H1 (cell line): ENCODE measurements at regions not wholly inside any gene's neighbourhood (a gene's known extent, or its start where the extent isn't known, plus 50 kb on each side); places are given as distances from the start of the nearest gene placed in this dataset.

Experiments
- CTCF ChIA-PET: fragments of 300-600 bp; sonication (Branson Sonifier 250); formaldehyde crosslinking; loops from one replicate; lab custom pipeline; 2021; ENCODE audit not compliant: partially characterized antibody; lab: Charles Lee
- POLR2A ChIA-PET: fragments of 300-600 bp; sonication (Branson Sonifier 250); formaldehyde crosslinking; loops from one replicate; lab custom pipeline; 2021; ENCODE audit warnings: inconsistent platforms; ENCODE audit not compliant: partially characterized antibody; lab: Charles Lee
- DNase-seq, 2 experiments: peaks; one replicate each; pipeline versions ENCODE4 v3.0.0 to v3.0.0-alpha.2; 2010 to 2022; ENCODE audit warnings: low spot score in 2 of 2, low read depth in 1 of 2, mixed read lengths in 1 of 2
- FAIRE-seq: peaks from 2 replicates; lab custom pipeline; 2011; peaks lifted over from hg19 to GRCh38; lab: Jason Lieb, UNC
- H2AFZ ChIP-seq: 2 replicates; pipeline ENCODE4 v1.8.1; 2012; ENCODE audit warnings: low read length, inconsistent platforms
- H2AK5ac ChIP-seq: 2 replicates; pipeline ENCODE4 v1.6.1; 2013; ENCODE audit warnings: low read depth, low read length
- H2BK120ac ChIP-seq: replicated peaks from 2 replicates; pipeline ENCODE3; 2013; ENCODE audit warnings: low read depth, low read length, inconsistent platforms
- H2BK12ac ChIP-seq: 2 replicates; pipeline ENCODE4 v1.6.1; 2013; ENCODE audit warnings: low read depth, low read length
- H2BK15ac ChIP-seq: 2 replicates; pipeline ENCODE4 v1.6.1; 2013; ENCODE audit warnings: low read length
- H2BK20ac ChIP-seq: 2 replicates; pipeline ENCODE4 v1.6.1; 2013; ENCODE audit warnings: low read length
- H2BK5ac ChIP-seq: 2 replicates; pipeline ENCODE4 v1.6.1; 2013; ENCODE audit warnings: low read depth, low read length
- H3K14ac ChIP-seq: 2 replicates; pipeline ENCODE4 v1.6.1; 2013; ENCODE audit warnings: inconsistent platforms; ENCODE audit not compliant: insufficient read length
- H3K18ac ChIP-seq: 2 replicates; pipeline ENCODE4 v1.6.1; 2013; ENCODE audit warnings: low read length; ENCODE audit errors: extremely low read depth
- H3K23ac ChIP-seq: 2 replicates; pipeline ENCODE4 v1.6.1; 2013; ENCODE audit warnings: inconsistent platforms; ENCODE audit not compliant: insufficient read length
- H3K23me2 ChIP-seq: 2 replicates; pipeline ENCODE4 v1.6.1; 2013; ENCODE audit warnings: low read depth, low read length
- H3K27ac ChIP-seq: 2 replicates; pipeline ENCODE4 v1.6.1; 2011; ENCODE audit warnings: low read depth, low read length, inconsistent platforms
- H3K27me3 ChIP-seq, 4 experiments: replicated peaks in 1 of 4; 1 replicate in 1 of 4; 2 replicates in 3 of 4; pipeline versions ENCODE4 v1.6.1 to v1.8.1; 2011 to 2013; ENCODE audit warnings: low read length in 3 of 4, mild to moderate bottlenecking in 3 of 4, inconsistent platforms in 2 of 4, mixed read lengths in 2 of 4, moderate library complexity in 1 of 4; ENCODE audit not compliant: control insufficient read depth in 3 of 4, insufficient read depth in 3 of 4; ENCODE audit errors: extremely low read depth in 1 of 4
- H3K36me3 ChIP-seq, 4 experiments: 2 replicates each; pipeline versions ENCODE4 v1.6.1 to v1.8.1; 2011 to 2013; ENCODE audit warnings: mild to moderate bottlenecking in 4 of 4, low read length in 3 of 4, moderate library complexity in 2 of 4, control low read depth in 1 of 4, inconsistent platforms in 1 of 4; ENCODE audit not compliant: insufficient read depth in 4 of 4, control insufficient read depth in 2 of 4
- H3K4ac ChIP-seq: replicated peaks from 2 replicates; pipeline ENCODE3; 2013; ENCODE audit warnings: low read length, low read depth, mixed read lengths, inconsistent platforms; ENCODE audit not compliant: insufficient read length
- H3K4me1 ChIP-seq, 4 experiments: replicated peaks in 1 of 4; 1 replicate in 1 of 4; 2 replicates in 3 of 4; pipeline versions ENCODE4 v1.6.1 to v1.8.1; 2011 to 2013; ENCODE audit warnings: low read length in 3 of 4, inconsistent platforms in 2 of 4, mixed read lengths in 1 of 4; ENCODE audit not compliant: insufficient read depth in 4 of 4, control insufficient read depth in 3 of 4
- H3K4me2 ChIP-seq, 2 experiments: 2 replicates each; pipeline versions ENCODE4 v1.6.1 to v1.8.1; 2011 to 2013; ENCODE audit warnings: low read depth in 2 of 2, low read length in 2 of 2, control low read depth in 1 of 2, inconsistent platforms in 1 of 2, mild to moderate bottlenecking in 1 of 2; ENCODE audit not compliant: insufficient read depth in 1 of 2
- H3K4me3 ChIP-seq, 4 experiments: fragments of 200-600, 300-600 bp in 1 of 4; sonication (generic), shearing (Covaris generic), sonication (Bioruptor Twin) in 1 of 4; 2 replicates each; pipeline versions ENCODE4 v1.5.1 to v1.8.1; 2011 to 2016; ENCODE audit warnings: low read length in 4 of 4, low read depth in 3 of 4, control low read depth in 2 of 4, inconsistent platforms in 2 of 4, mild to moderate bottlenecking in 2 of 4, mixed read lengths in 1 of 4, moderate library complexity in 1 of 4; ENCODE audit not compliant: insufficient read depth in 2 of 4; ENCODE audit errors: extremely low read depth in 1 of 4
- H3K56ac ChIP-seq: replicated peaks from 2 replicates; pipeline ENCODE3; 2013; ENCODE audit warnings: low read depth, mild to moderate bottlenecking, mixed read lengths, low read length, inconsistent platforms; ENCODE audit not compliant: insufficient read length
- H3K79me1 ChIP-seq: 2 replicates; pipeline ENCODE4 v1.6.1; 2013; ENCODE audit warnings: low read depth, low read length, control low read depth
- H3K79me2 ChIP-seq, 2 experiments: 2 replicates each; pipeline versions ENCODE4 v1.6.1 to v1.8.1; 2012 to 2013; ENCODE audit warnings: low read length in 2 of 2, mild to moderate bottlenecking in 2 of 2, inconsistent platforms in 1 of 2; ENCODE audit not compliant: insufficient read depth in 2 of 2, control insufficient read depth in 1 of 2
- H3K9ac ChIP-seq, 4 experiments: replicated peaks in 1 of 4; 1 replicate in 1 of 4; 2 replicates in 3 of 4; pipeline versions ENCODE4 v1.6.1 to v1.8.1; 2011 to 2013; ENCODE audit warnings: low read depth in 3 of 4, low read length in 3 of 4, control low read depth in 2 of 4, mild to moderate bottlenecking in 2 of 4, moderate library complexity in 2 of 4, inconsistent platforms in 1 of 4; ENCODE audit errors: extremely low read depth in 1 of 4
- H3K9me3 ChIP-seq, 2 experiments: 2 replicates each; pipeline versions ENCODE4 v1.6.1 to v1.8.1; 2012 to 2013; ENCODE audit warnings: mild to moderate bottlenecking in 2 of 2, moderate library complexity in 2 of 2, control low read depth in 1 of 2, inconsistent platforms in 1 of 2, low read depth in 1 of 2, low read length in 1 of 2, mixed read lengths in 1 of 2; ENCODE audit not compliant: insufficient read depth in 2 of 2
- H4K20me1 ChIP-seq, 2 experiments: replicated peaks in 1 of 2; 2 replicates each; pipeline versions ENCODE3 to v1.8.1; 2011 to 2013; ENCODE audit warnings: inconsistent platforms in 2 of 2, low read length in 2 of 2, mild to moderate bottlenecking in 1 of 2; ENCODE audit not compliant: insufficient read depth in 2 of 2, control insufficient read depth in 1 of 2
- H4K5ac ChIP-seq: 2 replicates; pipeline ENCODE4 v1.6.1; 2013; ENCODE audit warnings: low read length, low read depth, mixed read lengths, inconsistent platforms; ENCODE audit not compliant: insufficient read length
- H4K8ac ChIP-seq: 2 replicates; pipeline ENCODE4 v1.8.0; 2013; ENCODE audit warnings: mild to moderate bottlenecking, moderate library complexity, low read length, inconsistent platforms; ENCODE audit not compliant: insufficient read depth; ENCODE audit errors: extremely low read depth
- H4K91ac ChIP-seq: replicated peaks from 2 replicates; pipeline ENCODE3; 2013; ENCODE audit warnings: low read length, mixed read lengths, inconsistent platforms; ENCODE audit not compliant: insufficient read length
- CEBPB ChIP-seq: IDR thresholded peaks from 2 replicates; pipeline ENCODE4 v1.6.1; 2012; ENCODE audit warnings: low read depth, low read length
- CHD1 ChIP-seq: IDR thresholded peaks from 2 replicates; pipeline ENCODE4 v1.6.1; 2012; ENCODE audit warnings: low read depth, low read length, improper control_type of control experiment
- EP300 ChIP-seq, 2 experiments: IDR thresholded peaks; 1 replicate in 1 of 2; 2 replicates in 1 of 2; pipeline ENCODE4 v1.6.1; 2011 to 2012; ENCODE audit warnings: low read depth in 2 of 2, low read length in 2 of 2, mild to moderate bottlenecking in 2 of 2, borderline replicate concordance in 1 of 2, inconsistent platforms in 1 of 2, moderate library complexity in 1 of 2
- HDAC2 ChIP-seq, 2 experiments: fragments of 300-600 bp in 1 of 2; sonication (generic) in 1 of 2; IDR thresholded peaks; 2 replicates each; pipeline ENCODE4 v1.6.1; 2011 to 2012; ENCODE audit warnings: low read depth in 2 of 2, low read length in 2 of 2, mild to moderate bottlenecking in 2 of 2, moderate library complexity in 2 of 2, borderline replicate concordance in 1 of 2, inconsistent platforms in 1 of 2
- HDAC6 ChIP-seq: IDR thresholded peaks from one replicate; pipeline ENCODE4 v1.7.1; 2012; ENCODE audit warnings: low read depth, mild to moderate bottlenecking, inconsistent platforms, low read length, moderate library complexity
- JUND ChIP-seq: IDR thresholded peaks from 2 replicates; pipeline ENCODE4 v1.6.1; 2011; ENCODE audit warnings: mild to moderate bottlenecking, improper control_type of control experiment, low read length
- POU5F1 ChIP-seq: IDR thresholded peaks from 2 replicates; pipeline ENCODE4 v1.6.1; 2011; ENCODE audit warnings: low read depth, mild to moderate bottlenecking, low read length, moderate library complexity
- TEAD4 ChIP-seq: IDR thresholded peaks from 2 replicates; pipeline ENCODE4 v1.6.1; 2012; ENCODE audit warnings: low read depth, low read length, inconsistent platforms, mixed read lengths
- WGBS, 2 experiments: shearing (Covaris generic) in 1 of 2; methylation state at CpG; one replicate each; pipeline versions ENCODE4 v1.1.6 to v1.1.7; 2013 to 2015; ENCODE audit warnings: low lambda C conversion rate in 2 of 2, mixed read lengths in 2 of 2, inconsistent platforms in 1 of 2, low coverage in 1 of 2, missing lambda C conversion rate in 1 of 2; ENCODE audit not compliant: insufficient replicate concordance in 2 of 2, insufficient coverage in 1 of 2, insufficient read length in 1 of 2; ENCODE audit errors: extremely low coverage in 1 of 2, missing lambda C conversion rate in 1 of 2; 5-methylcytosine and 5-hydroxymethylcytosine counted together
- TF ChIP-seq, protein P1 (sequence below): IDR thresholded peaks from 2 replicates; pipeline ENCODE4 v1.6.1; 2011; ENCODE audit warnings: low read length, improper control_type of control experiment

DNA sequence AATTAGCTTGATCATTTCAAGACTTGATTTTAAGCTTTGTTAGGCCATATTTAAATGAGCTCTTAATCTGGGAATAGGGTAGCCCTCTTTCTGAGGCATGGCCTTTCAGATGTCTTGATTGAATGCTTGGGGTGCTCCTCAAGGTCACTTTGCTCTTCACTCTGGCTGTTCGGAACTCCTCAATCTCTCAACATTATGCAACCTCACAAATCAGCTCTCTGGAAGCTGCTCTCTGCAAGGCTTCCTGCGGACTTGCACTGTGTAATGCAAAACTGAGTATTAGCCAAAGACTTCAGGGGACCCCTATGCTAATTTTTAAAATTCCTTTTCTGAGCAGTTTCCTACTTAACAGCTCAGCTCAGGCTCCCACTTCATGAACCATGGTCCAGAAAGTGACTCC is 398.3 kb downstream of the PRDM5 start:
- Histone ChIP-seq H3K23ac (no peak overlapping the region), H4K8ac (no peak overlapping the region), H2AFZ (no peak overlapping the region), H2AK5ac (no peak overlapping the region), H3K36me3 (no peaks in the 10 kb centered on the region), H3K14ac (no peak overlapping the region), H3K27ac (no peak overlapping the region), H3K4me2 (peak overlapping the region; percentile 40 to 51), H2BK120ac (no peak overlapping the region), H3K4ac (no peak overlapping the region), H2BK5ac (no peak overlapping the region), H4K91ac (no peak overlapping the region), H3K56ac (no peak overlapping the region), H3K9me3 (peaks cover 0 to 8% of the 10 kb centered on the region in 2 experiments; a peak in 2 of 4 replicates), H3K23me2 (peaks cover 2% of the 10 kb centered on the region; the same call in 1 of the 2 replicates), H3K27me3 (no peaks in the 10 kb centered on the region), H3K79me2 (no peaks in the 10 kb centered on the region), H3K4me1 (peaks cover 0 to 11% (median 2%) of the 10 kb centered on the region in 4 experiments; a peak in 2 of 7 replicates), H2BK12ac (no peak overlapping the region), H3K18ac (no peak overlapping the region), H2BK15ac (no peak overlapping the region), H4K20me1 (no peaks in the 10 kb centered on the region), H3K9ac (no peak overlapping the region), H2BK20ac (no peak overlapping the region), H3K79me1 (no peaks in the 10 kb centered on the region), H4K5ac (no peak overlapping the region), H3K4me3 (peak overlapping the region in 1 of 4 experiments; percentile 28; a peak in 1 of 8 replicates)
- FAIRE-seq: peak; percentile 71
- ChIA-PET POLR2A (no interaction called here), CTCF (interaction anchor here (0.6 kb wide), 1 partner anchor 213 kb away, joined by 3 read pairs; no protein-coding TSS in a partner anchor)
- WGBS, 2 experiments: 11% methylated on average over 2 of the region's 2 CpGs; no CpG with 5 or more reads in 1 of the 2 experiments
- DNase-seq: no peak
- TF ChIP-seq CHD1 (no peak), POU5F1 (0 out of 2 replicates have a peak, but pooled peaks have one; percentile 10), HDAC6 (no peak), CEBPB (peak; percentile 86), EP300 (IDR thresholded peaks at IDR 0.05; ENCODE audit: borderline replicate concordance in 1 of 2, low read depth in 2 of 2, low read length in 2 of 2) (no peak), JUND (no peak), HDAC2 (IDR thresholded peaks at IDR 0.05; ENCODE audit: borderline replicate concordance in 1 of 2, low read depth in 2 of 2, low read length in 2 of 2) (0 out of 4 replicates have a peak, but pooled peaks of 1 of the 2 experiments have one; percentile 34), TEAD4 (peak; percentile 18; the same call in 1 of the 2 replicates)
- TF ChIP-seq, protein P1, sequence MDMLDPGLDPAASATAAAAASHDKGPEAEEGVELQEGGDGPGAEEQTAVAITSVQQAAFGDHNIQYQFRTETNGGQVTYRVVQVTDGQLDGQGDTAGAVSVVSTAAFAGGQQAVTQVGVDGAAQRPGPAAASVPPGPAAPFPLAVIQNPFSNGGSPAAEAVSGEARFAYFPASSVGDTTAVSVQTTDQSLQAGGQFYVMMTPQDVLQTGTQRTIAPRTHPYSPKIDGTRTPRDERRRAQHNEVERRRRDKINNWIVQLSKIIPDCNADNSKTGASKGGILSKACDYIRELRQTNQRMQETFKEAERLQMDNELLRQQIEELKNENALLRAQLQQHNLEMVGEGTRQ: no peak
